GM19468 (cell line): ENCODE measurements at regions not wholly inside any gene's neighbourhood (a gene's known extent, or its start where the extent isn't known, plus 50 kb on each side); places are given as distances from the start of the nearest gene placed in this dataset.
"Not testable (repeated sequence)": the region's sequence is repeated elsewhere in the genome, so short reads cannot be mapped to it uniquely, and the experiment has no call there.

Experiments
- ATAC-seq: cut with Tn5 transposase; IDR thresholded peaks from one replicate; pipeline ENCODE4 v1.9.1; 2021; ENCODE audit warnings: mild to moderate bottlenecking, moderate library complexity, moderate number of reproducible peaks; ENCODE audit not compliant: unreplicated experiment; ENCODE audit errors: extremely low read depth

DNA sequence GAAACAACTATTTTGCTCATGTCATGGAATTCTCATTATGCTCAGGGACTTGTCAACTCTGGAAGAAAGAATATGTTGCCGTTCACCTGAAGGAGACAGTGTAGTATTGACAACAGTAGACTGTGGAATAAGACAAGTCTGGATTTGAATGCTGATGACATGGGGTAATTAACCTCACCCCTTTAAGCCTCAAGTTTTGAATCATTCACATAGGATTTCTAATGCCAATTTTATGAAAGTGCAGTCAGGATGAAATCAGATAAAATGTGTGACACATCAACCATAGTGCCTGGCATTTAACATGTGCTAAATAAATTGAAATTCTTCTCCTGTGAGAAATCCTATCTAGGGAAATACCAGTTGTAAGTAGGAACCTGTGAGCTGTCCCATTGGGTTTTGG lies 305.8 kb downstream of the KIF20B start:
- ATAC-seq = no peak

GRCh38 chr10:90011281-90011680 lies 309.9 kb downstream of the KIF20B start:
- ATAC-seq = not testable (repeated sequence)

DNA sequence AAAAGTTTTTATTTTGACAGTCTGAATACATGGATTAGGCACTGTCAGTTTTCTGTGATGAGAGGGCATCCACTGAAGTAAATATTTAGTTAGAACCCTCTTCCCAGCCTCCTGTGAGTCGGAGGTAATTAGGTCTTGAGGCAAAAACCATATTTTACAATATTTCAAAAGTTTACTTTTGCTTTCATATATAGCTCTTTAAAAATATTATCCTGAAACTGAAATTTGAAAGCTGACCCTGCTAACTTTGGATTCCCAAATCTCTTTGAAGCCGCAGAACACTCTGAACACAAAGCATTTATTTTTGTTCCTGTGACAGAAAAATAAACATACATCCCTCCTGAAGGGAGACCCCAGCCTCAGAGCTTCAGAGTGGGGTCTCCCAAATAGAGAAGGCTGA lies 317.4 kb downstream of the KIF20B start:
- ATAC-seq = no peak

DNA sequence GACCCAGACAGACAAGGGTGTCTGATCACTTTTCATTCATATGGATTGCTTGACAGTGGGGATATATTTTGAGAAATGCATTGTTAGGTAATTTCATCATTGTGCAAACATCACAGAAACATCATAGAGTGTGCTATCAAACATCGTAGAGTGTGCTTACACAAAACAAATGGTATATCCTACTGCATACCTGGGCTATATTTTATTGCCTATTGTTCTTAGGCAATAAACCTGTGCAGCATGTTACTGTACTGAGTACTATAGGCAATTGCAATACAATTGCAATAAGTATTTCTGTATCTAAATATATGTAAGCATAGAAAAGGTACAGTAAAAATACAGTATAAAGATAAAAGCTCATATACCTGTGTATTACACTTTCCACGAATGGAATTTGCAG lies 319.1 kb downstream of the KIF20B start:
- no peak for ATAC-seq

- ATAC-seq = no peak
Observed at GRCh38 chr10:90023950-90024349, 322.6 kb downstream of the KIF20B start.

DNA sequence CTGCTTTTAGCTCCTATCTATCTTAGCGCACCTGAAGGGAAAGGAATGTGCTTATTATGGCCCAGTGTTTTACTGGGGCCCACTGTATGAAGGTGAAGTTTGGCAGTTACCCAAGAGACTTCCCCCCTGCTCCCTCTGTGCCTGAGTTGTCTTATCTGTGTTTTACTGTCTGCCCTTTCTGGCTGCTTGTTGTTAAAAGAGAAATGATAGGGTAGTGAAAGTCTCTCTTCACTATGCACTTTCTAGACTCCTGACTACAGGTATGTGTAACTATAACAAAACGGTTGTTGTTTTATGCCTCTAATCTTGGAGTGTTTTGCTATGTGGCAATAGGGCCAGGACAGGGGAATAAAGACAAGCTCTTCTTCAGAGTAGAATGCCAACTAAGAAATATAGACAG lies 326.9 kb downstream of the KIF20B start:
- ATAC-seq = no peak

DNA sequence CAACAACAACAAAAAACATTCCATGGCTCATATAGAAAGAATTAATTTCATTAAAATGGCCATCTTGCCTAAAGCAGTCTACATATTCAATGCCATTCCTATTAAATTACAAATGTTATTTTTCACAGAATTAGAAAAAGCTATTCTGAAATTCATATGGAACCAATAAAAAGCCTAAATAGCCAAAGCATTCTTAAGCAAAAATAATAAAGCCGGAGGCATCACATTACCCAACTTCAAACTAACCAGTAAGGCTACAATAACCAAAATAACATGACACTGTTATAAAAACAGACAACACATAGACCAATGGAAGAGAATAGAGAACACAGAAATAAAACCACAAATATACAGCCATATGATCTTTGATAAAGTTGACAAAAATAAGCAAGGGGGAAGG lies 330.4 kb downstream of the KIF20B start:
- ATAC-seq = no peak

- ATAC-seq = no peak
Observed at GRCh38 chr10:90032519-90032918, 331.1 kb downstream of the KIF20B start.

GRCh38 chr10:90034862-90035261 lies 333.5 kb downstream of the KIF20B start:
- not testable (repeated sequence) for ATAC-seq

DNA sequence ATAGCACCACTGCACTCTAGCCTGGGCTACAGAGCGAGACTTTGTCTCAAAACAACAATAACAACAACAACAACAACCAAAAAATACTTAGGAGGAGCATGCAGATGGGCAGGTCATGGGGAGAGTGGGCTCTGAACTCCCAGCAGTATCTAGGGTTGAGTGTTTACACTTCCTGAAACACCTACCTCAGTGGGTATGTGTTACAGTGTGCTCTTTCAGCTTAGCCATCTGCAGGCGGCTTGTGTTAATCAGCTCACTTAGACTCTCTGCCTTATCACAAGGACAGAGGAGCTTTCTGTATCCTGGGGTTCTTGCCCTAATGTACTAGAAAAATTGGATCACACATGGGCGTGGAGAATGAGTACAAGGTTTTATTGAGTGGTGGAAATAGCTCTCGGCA lies 340.2 kb downstream of the KIF20B start:
- ATAC-seq = no peak

- no peak for ATAC-seq
Observed at GRCh38 chr10:90042075-90042474, 340.7 kb downstream of the KIF20B start.

DNA sequence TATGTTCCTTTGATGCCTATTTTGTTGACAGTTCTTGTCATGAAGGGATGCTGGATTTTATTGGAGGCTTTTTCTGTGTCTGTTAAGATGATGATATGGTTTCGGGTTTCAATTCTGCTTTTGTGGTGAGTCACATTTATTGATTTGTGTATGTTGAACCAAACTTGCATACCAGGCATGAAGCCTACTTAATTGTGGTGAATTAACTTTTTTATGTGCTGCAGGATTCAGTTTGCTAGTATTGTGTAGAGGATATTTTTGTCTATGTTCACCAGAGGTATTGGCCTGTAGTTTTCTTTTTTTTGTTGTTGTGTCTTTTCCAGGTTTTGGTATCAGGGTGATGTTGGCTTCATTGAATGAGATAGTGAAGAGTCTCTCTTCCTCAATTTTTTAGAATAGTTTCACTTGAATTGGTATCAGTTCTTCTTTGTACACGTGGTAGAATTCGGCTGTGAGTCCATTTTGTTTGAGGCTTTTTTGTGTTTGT lies 345.9 kb downstream of the KIF20B start:
- ATAC-seq = peak; percentile 85

GRCh38 chr10:90051053-90051452 lies 349.7 kb downstream of the KIF20B start:
- no peak for ATAC-seq

DNA sequence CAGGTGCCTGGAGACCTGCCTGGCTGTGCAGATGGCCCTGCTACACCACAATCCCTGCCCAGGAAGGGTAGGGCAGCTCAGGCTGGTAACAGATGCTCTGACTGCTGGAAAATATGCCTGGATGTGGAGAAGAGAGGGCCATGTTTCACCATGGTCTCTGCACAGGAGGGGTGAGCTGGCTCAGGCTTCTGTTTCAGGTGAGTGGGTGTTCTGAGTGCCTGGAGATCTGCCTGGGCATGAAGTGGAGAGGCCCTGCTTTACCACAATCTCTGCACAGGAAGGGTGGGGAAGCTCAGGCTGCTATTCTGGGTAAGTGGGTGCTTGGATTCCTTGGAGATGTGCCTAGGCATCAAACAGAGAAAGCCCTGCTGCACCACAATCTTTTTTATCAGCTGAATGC lies 350.1 kb downstream of the KIF20B start:
- no peak for ATAC-seq

DNA sequence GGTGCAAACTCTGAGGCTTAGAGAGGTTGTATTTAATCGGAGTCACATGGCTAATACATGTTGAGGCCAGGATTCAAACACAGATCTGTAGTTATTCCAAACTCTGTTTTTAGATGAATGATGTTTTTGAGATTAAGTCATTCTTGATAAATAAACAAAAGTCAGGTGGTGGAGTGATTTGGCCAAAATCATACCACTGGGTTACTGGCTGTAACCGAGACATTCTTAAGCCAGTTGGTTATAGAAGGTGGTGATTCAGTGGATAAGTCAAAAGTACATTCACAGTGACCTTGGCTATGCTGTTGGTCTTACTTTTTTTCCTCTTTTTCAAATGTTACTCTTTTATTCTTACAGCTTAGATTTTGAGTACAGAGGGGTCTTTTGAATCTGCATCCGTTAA lies 361.4 kb downstream of the KIF20B start:
- ATAC-seq = no peak

- no peak for ATAC-seq
Observed at GRCh38 chr10:90064295-90064694, 362.9 kb downstream of the KIF20B start.

DNA sequence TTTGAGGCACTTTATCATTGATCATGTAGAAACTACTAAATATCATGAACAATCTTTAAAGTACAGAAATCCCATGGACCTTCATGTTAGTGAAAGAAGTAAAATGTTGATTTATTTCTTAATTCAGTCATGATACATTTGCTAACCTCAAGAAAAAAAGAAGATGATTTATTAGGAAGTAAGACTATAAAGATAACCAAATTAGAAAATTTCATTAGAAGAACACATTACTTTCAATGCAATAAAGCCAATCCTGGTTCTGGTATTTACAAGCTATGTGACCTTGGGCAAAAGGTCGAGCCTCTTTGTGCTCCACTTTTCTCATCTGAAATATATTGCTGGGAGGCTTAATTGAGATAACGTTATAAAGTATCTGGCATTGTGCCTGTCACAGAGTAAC lies 365.0 kb downstream of the KIF20B start:
- no peak for ATAC-seq

DNA sequence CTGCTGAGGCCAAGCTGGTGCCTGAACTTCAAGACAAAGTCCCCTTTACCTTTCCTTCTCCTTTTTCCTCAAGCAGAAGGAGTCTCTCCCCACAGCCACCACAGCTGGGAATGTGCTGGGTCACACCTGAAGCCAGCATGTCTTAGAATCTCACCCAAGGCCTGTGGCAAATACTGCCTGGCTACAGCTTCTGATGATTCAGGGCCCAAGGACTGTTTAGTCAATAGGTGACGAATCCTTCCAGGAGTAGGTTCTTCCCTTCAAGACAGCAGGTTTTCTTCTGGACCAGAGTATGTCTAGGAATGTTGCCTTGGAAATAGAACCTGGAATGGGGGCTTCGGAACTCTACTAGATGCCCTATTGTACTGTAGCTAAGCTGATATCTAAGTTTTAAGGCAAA lies 374.6 kb downstream of the KIF20B start:
- no peak for ATAC-seq

DNA sequence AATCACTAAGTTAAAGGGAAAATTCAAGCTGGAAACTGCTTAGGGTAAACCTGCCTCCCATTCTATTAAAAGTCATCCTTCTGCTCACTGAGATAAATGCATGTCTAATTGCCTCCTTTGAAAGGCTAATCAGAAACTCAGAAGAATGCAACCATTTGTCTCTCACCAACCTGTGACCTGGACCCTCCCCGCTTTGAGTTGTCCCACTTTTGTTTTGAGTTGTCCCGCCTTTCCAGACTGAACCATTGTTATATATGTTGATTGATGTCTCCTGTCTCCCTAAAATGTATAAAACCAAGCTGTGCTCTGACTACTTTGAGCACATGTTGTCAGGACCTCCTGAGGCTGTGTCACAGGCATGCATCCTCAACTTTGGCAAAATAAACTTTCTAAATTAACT lies 378.4 kb downstream of the KIF20B start:
- ATAC-seq = no peak

GRCh38 chr10:90086606-90087190 lies 385.3 kb downstream of the KIF20B start:
- ATAC-seq = not testable (repeated sequence)

DNA sequence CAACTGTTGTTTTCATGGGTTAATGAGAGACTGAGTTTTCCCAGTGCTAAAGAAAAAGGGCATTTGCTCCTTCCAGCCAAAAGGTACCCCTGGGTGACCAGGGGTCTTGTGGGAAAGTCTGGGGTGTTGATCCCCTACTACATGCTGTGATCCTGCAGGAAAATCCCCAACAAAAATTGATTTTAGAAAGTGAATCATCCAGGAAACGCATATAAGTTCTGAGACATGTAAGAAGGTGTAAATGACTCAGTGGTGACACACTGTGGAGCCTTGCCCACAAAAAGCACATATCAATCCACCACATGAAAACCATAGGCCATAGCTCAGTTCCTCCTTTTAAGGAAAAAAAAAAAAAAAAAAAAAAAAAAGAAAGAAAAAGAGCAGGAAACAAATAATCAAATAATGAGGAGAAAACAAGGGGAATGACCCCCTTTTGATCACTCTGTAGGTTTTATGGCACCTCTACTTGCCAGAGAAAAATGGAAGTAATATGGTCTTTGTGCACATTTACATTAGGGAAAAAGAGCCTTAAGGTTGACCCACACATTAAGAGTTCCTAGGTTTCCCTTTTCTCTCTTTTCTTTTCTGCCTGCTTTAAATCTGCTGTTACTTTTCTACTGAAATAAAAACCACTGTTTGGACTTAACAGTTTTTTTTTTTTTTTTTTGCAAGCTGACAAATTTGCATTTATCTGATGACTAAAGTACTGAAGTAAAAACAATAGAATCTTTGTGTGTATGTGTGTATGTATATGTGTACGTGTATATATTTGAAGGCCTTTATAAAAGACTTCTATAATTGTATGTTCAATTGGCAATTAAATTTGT lies 386.0 kb downstream of the KIF20B start:
- peak; percentile 76 for ATAC-seq

DNA sequence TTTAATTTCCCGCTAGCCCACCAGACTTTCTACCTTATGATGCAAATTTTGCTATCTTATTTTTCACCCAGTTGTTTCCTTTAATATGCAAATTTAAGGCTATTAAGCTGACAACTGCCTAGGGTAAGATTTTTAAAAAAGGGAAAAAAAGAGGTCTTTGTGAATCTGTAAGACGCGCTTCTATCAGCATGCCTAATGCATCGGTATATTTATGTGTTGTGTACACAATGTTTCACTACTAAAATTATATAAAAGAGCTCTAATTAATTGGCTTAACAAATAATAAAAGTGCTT lies 386.6 kb downstream of the KIF20B start:
- ATAC-seq = no peak
